ENCODE measurements at regions not wholly inside any gene's neighbourhood (a gene's known extent, or its start where the extent isn't known, plus 50 kb on each side); places are given as distances from the start of the nearest gene placed in this dataset.
A peak's percentile ranks its signal among the peaks of the same experiment; 100 is the strongest.

- no peak for DNase-seq (ENCODE audit: low spot score)
Observed at GRCh38 chr10:100612601-100613595, 77.2 kb downstream of the HIF1AN start.

GRCh38 chr10:100613846-100614245 lies 78.1 kb downstream of the HIF1AN start:
- no peak for DNase-seq (ENCODE audit: low spot score)

- DNase-seq (ENCODE audit: low spot score): no peak
Observed at GRCh38 chr10:100614429-100615095, 78.8 kb downstream of the HIF1AN start.

- no peak for DNase-seq (ENCODE audit: low spot score)
Observed at GRCh38 chr10:100615241-100615640, 79.5 kb downstream of the HIF1AN start.

DNA sequence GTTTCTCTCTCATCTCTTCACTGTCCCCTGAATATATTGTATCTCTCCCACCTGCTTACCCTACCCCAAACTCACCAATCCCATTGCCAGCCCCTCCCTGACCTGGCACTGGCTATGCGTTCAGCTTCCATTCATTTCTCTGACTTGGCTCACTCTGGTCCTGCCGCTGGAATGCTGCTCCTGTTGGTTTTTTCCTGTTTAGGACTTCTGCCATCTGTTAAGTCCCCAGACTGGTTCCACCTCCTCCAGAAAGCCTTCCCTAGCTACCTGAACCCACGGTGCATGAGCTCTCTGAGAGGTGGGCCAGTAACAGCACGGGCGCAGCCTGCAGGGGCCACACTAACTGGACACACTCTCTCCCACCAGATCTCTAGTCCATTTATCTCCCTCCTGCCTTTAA lies 80.2 kb downstream of the HIF1AN start:
- no peak for DNase-seq (ENCODE audit: low spot score)

DNA sequence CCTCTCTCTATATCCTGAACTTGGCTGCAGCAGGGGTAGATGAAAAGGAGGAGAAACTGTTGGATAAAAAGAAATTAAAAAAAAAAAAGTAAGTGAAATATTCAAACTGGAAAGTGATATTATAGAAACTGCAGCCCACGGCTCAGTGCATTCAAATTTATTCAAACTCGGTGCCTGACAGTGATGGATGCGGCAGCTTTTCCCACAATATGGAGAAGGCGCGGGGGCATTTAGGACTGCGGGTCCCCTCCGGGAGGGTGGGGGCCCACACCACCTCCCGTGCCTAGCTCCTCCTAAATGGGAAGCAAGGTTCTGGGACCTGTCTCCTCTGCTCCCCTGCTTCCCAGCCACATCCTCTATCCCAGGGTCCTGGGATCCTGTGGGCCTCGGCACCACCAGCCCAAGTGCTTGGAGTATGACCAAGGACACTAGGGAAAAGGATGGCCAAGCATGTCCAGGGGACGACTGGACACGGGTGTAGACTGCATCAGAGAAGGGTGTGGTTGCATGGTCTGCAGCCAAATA lies 82.4 kb downstream of the HIF1AN start:
- no peak for DNase-seq (ENCODE audit: low spot score)

- no peak for DNase-seq (ENCODE audit: low spot score)
Observed at GRCh38 chr10:100618632-100619255, 83.0 kb downstream of the HIF1AN start.

GRCh38 chr10:100620087-100620835 lies 84.5 kb downstream of the HIF1AN start:
- DNase-seq (ENCODE audit: low spot score): no peak

DNA sequence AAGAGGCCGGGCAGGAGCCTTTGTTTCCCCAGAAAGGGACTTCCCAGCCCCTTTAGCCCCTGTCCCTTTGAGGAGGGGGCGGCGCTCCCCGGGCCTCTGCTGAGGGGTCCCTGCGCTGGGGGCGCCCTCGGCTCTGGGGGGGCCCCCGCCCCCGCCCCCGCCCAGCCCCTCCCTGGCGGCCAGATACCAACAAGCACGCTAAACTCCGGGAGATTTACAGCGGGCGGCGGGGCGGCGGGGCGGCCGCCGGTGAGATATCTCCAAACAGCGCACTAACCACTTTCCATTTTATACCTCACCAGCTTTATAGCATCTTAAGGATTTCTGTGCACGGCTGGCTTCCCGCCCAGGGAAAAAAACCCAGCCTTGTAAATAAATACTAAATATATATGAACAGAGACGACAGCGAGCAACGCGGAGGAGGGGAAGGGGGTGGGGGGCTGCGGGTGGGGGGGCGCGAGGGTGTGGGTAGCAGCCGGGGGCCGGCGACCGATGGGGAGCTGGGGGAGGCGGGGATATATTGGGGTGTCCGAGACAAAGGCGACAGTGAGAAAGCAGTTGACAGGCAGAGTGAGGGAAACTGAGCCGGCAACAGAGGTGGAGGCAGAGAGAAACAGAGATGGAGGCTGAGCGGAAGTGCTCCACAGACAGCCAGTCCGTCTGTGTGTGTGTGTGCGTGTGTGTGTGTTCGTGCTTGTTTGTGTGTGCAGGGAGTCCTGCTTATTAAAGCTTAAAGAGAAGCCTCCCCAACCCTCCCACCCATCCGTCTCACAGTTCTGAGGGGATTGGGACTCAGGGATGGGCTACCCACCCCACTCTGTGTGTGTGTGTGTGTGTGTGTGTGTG lies 85.8 kb downstream of the HIF1AN start:
- DNase-seq (ENCODE audit: low spot score): no peak

- DNase-seq (ENCODE audit: low spot score): no peak
Observed at GRCh38 chr10:100622946-100623345, 87.2 kb downstream of the HIF1AN start.

GRCh38 chr10:100623521-100624230 lies 87.9 kb downstream of the HIF1AN start:
- no peak for DNase-seq (ENCODE audit: low spot score)

DNA sequence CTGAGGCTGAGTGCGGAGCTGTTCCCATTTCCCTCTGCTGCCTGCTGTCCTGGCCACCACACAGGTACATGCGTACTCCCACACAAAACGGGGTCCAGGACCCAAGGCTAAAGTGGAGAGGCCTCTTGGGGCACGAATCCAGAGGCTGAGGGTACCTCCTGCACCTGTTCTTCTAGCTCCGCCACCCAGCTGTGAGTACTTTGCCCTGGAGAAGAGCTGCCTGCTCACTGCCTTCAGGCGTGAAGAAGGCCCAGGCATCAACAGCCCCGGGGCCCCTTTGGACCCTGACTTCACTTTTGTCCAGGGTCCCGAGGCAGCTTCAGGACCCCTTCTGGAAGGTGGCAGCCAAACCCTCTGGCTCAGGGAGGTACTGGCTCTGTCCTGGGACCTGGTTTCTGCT lies 88.6 kb downstream of the HIF1AN start:
- DNase-seq (ENCODE audit: low spot score): no peak

DNA sequence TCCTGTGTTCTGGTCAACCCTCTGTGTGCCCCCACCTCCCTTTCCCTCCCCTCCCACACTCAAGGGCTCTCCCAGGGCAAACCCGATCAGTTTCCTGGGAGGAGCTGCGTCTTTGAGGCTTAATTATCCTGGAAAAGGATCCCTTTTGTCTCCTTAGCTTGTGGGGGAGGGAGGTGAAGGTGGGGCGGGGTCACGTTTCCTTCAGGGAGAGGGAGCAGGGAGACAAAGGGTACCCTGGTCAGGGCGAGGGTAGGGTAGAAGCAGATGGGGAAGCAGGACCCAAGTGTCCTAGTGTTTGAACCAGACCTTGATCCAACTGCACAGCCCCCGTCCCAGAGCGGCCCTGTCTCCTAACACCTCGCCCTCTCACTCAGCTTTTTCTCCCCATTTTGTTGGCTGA lies 90.1 kb downstream of the HIF1AN start:
- no peak for DNase-seq (ENCODE audit: low spot score)

GRCh38 chr10:100628061-100628460 lies 92.3 kb downstream of the HIF1AN start:
- no peak for DNase-seq (ENCODE audit: low spot score)

GRCh38 chr10:100631192-100631591 lies 95.4 kb downstream of the HIF1AN start:
- no peak for DNase-seq (ENCODE audit: low spot score)

GRCh38 chr10:100632027-100632426 lies 96.3 kb downstream of the HIF1AN start:
- no peak for DNase-seq (ENCODE audit: low spot score)

DNA sequence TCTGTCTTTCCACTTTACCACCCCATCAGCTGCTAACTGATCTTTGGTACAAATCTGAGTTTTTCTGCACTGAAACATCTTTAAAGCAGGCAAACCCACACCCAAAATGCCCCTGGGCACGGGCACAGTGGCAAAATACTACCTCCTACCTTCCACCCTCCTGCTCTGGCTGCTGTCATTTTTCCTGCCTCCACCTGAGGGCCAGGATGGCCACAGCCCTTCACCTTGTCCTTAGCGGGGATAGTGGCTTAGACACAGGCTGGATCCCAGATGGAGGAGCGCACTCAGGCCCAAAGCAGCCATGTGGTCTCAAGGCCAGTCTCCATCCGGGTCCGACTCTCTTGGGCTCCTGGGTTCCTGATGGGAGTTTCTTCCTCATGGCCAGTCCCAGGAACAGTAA lies 98.3 kb downstream of the HIF1AN start:
- DNase-seq (ENCODE audit: low spot score): no peak

DNA sequence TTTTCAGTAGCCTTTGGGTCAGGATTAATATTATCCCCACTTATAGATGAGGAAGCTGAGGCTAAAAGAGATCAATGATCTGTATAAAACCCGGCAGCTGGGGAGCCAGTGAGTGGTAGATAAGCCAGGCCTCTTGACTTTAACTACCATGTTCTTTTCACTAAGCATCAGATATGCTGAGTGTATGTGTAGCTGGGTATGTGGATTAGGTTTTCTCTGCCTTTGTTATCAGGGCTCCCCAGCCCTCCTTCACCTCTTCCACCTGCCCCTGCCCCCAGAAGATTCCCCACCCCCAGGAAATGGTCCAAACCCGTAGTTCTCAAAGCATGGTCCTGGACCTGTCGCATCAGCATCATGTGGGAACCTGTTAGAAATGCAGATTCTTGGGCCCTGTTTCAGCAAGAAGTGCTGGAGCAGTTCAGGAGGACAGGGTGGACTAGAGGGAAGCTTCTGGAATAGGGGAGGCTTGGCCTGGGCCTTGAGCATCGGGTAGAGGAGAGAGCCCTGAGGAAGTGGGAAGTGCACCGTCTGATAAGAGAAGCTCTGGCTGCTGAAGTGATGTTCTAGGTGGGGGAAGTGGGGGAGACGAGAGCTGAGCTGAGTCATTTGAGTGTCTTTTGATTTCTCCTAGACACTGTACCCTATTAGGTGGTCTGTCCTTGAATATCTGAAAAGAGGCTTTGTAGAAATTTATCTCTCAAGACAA lies 101.3 kb downstream of the HIF1AN start:
- no peak for DNase-seq (ENCODE audit: low spot score)

DNA sequence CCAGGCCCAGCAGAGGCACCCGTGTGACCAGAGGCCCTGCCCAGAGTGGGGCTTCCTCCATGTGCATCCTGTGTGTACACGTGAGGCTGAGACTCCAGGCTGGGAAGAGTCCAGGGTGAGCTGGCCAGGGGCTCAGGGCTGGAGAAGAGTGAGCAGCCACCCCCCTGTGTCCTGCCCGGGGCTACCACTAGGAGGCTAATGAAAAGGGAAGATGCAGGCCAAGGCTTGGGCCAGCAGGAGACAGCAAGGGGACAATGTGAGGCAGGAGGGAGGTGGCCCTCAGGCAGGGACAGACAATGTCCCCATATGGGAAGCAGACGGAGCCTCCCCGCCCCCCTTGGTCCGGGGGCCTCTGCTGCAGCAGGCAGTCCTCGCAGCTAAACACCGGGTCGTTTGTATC lies 102.0 kb downstream of the HIF1AN start:
- DNase-seq (ENCODE audit: low spot score): peak; percentile 42

Measured in SK-N-DZ (cell line).